ENCODE measurements at regions not wholly inside any gene's neighbourhood (a gene's known extent, or its start where the extent isn't known, plus 50 kb on each side); places are given as distances from the start of the nearest gene placed in this dataset.

- DNase-seq (ENCODE audit: low spot score) = no peak
Measured at GRCh38 chr2:22734373-22735045, 650.5 kb upstream of the KLHL29 start.

GRCh38 chr2:22737144-22737543 lies 647.8 kb upstream of the KLHL29 start:
- no peak for DNase-seq (ENCODE audit: low spot score)

GRCh38 chr2:22741216-22741615 lies 643.8 kb upstream of the KLHL29 start:
- DNase-seq (ENCODE audit: low spot score) = no peak

- DNase-seq (ENCODE audit: low spot score) = no peak
Measured at GRCh38 chr2:22748909-22749308, 636.1 kb upstream of the KLHL29 start.

- no peak for DNase-seq (ENCODE audit: low spot score)
Measured at GRCh38 chr2:22753476-22753875, 631.5 kb upstream of the KLHL29 start.

- no peak for DNase-seq (ENCODE audit: low spot score)
Measured at GRCh38 chr2:22756276-22757043, 628.5 kb upstream of the KLHL29 start.

- no peak for DNase-seq (ENCODE audit: low spot score)
Measured at GRCh38 chr2:22769497-22769896, 615.5 kb upstream of the KLHL29 start.

GRCh38 chr2:22784566-22784965 lies 600.4 kb upstream of the KLHL29 start:
- no peak for DNase-seq (ENCODE audit: low spot score)

GRCh38 chr2:22786817-22787216 lies 598.2 kb upstream of the KLHL29 start:
- DNase-seq (ENCODE audit: low spot score) = no peak

GRCh38 chr2:22787745-22788144 lies 597.2 kb upstream of the KLHL29 start:
- DNase-seq (ENCODE audit: low spot score) = no peak

- DNase-seq (ENCODE audit: low spot score) = no peak
Measured at GRCh38 chr2:22788749-22789327, 596.1 kb upstream of the KLHL29 start.

GRCh38 chr2:22795287-22795866 lies 589.6 kb upstream of the KLHL29 start:
- DNase-seq (ENCODE audit: low spot score) = no peak

GRCh38 chr2:22798386-22798785 lies 586.6 kb upstream of the KLHL29 start:
- DNase-seq (ENCODE audit: low spot score) = no peak

- no peak for DNase-seq (ENCODE audit: low spot score)
Measured at GRCh38 chr2:22800412-22800811, 584.6 kb upstream of the KLHL29 start.

- DNase-seq (ENCODE audit: low spot score) = no peak
Measured at GRCh38 chr2:22801071-22801470, 583.9 kb upstream of the KLHL29 start.

GRCh38 chr2:22801970-22802369 lies 583.0 kb upstream of the KLHL29 start:
- DNase-seq (ENCODE audit: low spot score) = no peak

GRCh38 chr2:22807872-22808271 lies 577.1 kb upstream of the KLHL29 start:
- DNase-seq (ENCODE audit: low spot score) = no peak

- no peak for DNase-seq (ENCODE audit: low spot score)
Measured at GRCh38 chr2:22810602-22811001, 574.4 kb upstream of the KLHL29 start.

GRCh38 chr2:22812065-22812680 lies 572.8 kb upstream of the KLHL29 start:
- DNase-seq (ENCODE audit: low spot score) = no peak

GRCh38 chr2:22817197-22817596 lies 567.8 kb upstream of the KLHL29 start:
- no peak for DNase-seq (ENCODE audit: low spot score)

- no peak for DNase-seq (ENCODE audit: low spot score)
Measured at GRCh38 chr2:22821458-22821857, 563.5 kb upstream of the KLHL29 start.

- no peak for DNase-seq (ENCODE audit: low spot score)
Measured at GRCh38 chr2:22822835-22823234, 562.1 kb upstream of the KLHL29 start.

GRCh38 chr2:22824618-22825017 lies 560.4 kb upstream of the KLHL29 start:
- DNase-seq (ENCODE audit: low spot score) = no peak

Measured in CD4-positive, alpha-beta T cell treated with Interleukin-6 at 100 ng/mL for 8 hours (primary cell).